GM23338 (cell line): ENCODE measurements at regions not wholly inside any gene's neighbourhood (a gene's known extent, or its start where the extent isn't known, plus 50 kb on each side); places are given as distances from the start of the nearest gene placed in this dataset.

Source experiments
- ATAC-seq: fragments of 200-7000 bp; cut with Tn5 transposase; 3 replicates; pipeline ENCODE4 v1.9.1; 2020
- DNase-seq: peaks from one replicate; pipeline ENCODE4 v3.0.0-alpha.2; 2015; ENCODE audit warnings: low spot score
- H2AFZ ChIP-seq: fragments of 200-600 bp; sonication (generic); 2 replicates; pipeline ENCODE4 v1.8.0; 2016; ENCODE audit warnings: antibody characterized with exemption, mild to moderate bottlenecking, moderate library complexity
- H3F3A ChIP-seq: fragments of 200-600 bp; sonication (generic); replicated peaks from 2 replicates; pipeline ENCODE4 v1.8.0; 2017; ENCODE audit warnings: antibody characterized with exemption, mixed run types, low read depth
- H3K27ac ChIP-seq: fragments of 200-600 bp; sonication (generic); 2 replicates; pipeline ENCODE4 v1.6.1; 2016; ENCODE audit warnings: low read depth
- H3K27me3 ChIP-seq: fragments of 200-600 bp; sonication (generic); 2 replicates; pipeline ENCODE4 v1.8.0; 2016; ENCODE audit warnings: mild to moderate bottlenecking, mixed run types, moderate library complexity; ENCODE audit not compliant: insufficient read depth
- H3K36me3 ChIP-seq: fragments of 200-600 bp; sonication (generic); 2 replicates; pipeline ENCODE4 v1.8.0; 2016; ENCODE audit warnings: mild to moderate bottlenecking; ENCODE audit not compliant: insufficient read depth
- H3K4me1 ChIP-seq: fragments of 200-600 bp; sonication (generic); 2 replicates; pipeline ENCODE4 v1.8.0; 2016; ENCODE audit warnings: mild to moderate bottlenecking, moderate library complexity; ENCODE audit not compliant: insufficient read depth
- H3K4me2 ChIP-seq: fragments of 200-600 bp; sonication (generic); 2 replicates; pipeline ENCODE4 v1.7.1; 2017; ENCODE audit warnings: mixed run types
- H3K4me3 ChIP-seq: fragments of 200-600 bp; sonication (generic); 2 replicates; pipeline ENCODE4 v1.6.1; 2016; ENCODE audit warnings: mixed run types
- H3K79me2 ChIP-seq: fragments of 200-600 bp; sonication (generic); replicated peaks from 2 replicates; pipeline ENCODE4 v1.8.0; 2017; ENCODE audit warnings: mild to moderate bottlenecking; ENCODE audit not compliant: insufficient read depth
- H3K9me2 ChIP-seq: fragments of 200-600 bp; sonication (generic); 2 replicates; pipeline ENCODE4 v1.8.0; 2017; ENCODE audit not compliant: insufficient read depth
- H4K20me1 ChIP-seq: fragments of 200-600 bp; sonication (generic); replicated peaks from 2 replicates; pipeline ENCODE4 v1.8.0; 2017; ENCODE audit warnings: mild to moderate bottlenecking; ENCODE audit not compliant: insufficient read depth
- H3K27ac Mint-ChIP-seq: 2 replicates; pipeline ENCODE4 v1.8.0; 2020; ENCODE audit warnings: inconsistent platforms, mild to moderate bottlenecking, moderate library complexity, mixed read lengths
- H3K27me3 Mint-ChIP-seq: 3 replicates; pipeline ENCODE4 v1.8.0; 2022; ENCODE audit warnings: low read depth, mild to moderate bottlenecking, moderate library complexity, mixed read lengths, inconsistent platforms; ENCODE audit not compliant: insufficient read depth, poor library complexity
- H3K36me3 Mint-ChIP-seq: 3 replicates; pipeline ENCODE4 v1.8.0; 2021; ENCODE audit warnings: low read depth, mild to moderate bottlenecking, inconsistent platforms, moderate library complexity, mixed read lengths
- H3K4me1 Mint-ChIP-seq: 3 replicates; pipeline ENCODE4 v1.8.0; 2020; ENCODE audit warnings: mild to moderate bottlenecking, inconsistent platforms, mixed read lengths
- H3K4me3 Mint-ChIP-seq: 3 replicates; pipeline ENCODE4 v1.8.0; 2021; ENCODE audit warnings: moderate library complexity, mild to moderate bottlenecking, inconsistent platforms, mixed read lengths
- H3K9me3 Mint-ChIP-seq: 3 replicates; pipeline ENCODE4 v1.8.0; 2020; ENCODE audit warnings: moderate library complexity, mild to moderate bottlenecking, inconsistent platforms, mixed read lengths
- EZH2 ChIP-seq: fragments of 200-600 bp; sonication (generic); IDR thresholded peaks from one replicate; pipeline ENCODE4 v1.8.0; 2017; ENCODE audit warnings: antibody characterized with exemption, mild to moderate bottlenecking, low read depth; ENCODE audit not compliant: unreplicated experiment
- EZH2phosphoT487 ChIP-seq: fragments of 200-600 bp; sonication (generic); IDR thresholded peaks from one replicate; pipeline ENCODE4 v1.8.1; 2018; ENCODE audit warnings: antibody characterized with exemption; ENCODE audit not compliant: unreplicated experiment
- JUNB ChIP-seq: IDR thresholded peaks from one replicate; pipeline ENCODE4 v1.6.1; 2016; ENCODE audit warnings: antibody characterized with exemption; ENCODE audit not compliant: unreplicated experiment
- NANOG ChIP-seq: IDR thresholded peaks from 2 replicates; pipeline ENCODE4 v1.6.1; 2016; ENCODE audit warnings: antibody characterized with exemption, borderline replicate concordance
- STAT1 ChIP-seq: IDR thresholded peaks from one replicate; pipeline ENCODE4 v1.6.1; 2016; ENCODE audit warnings: antibody characterized with exemption; ENCODE audit not compliant: unreplicated experiment
- ZNF114 ChIP-seq: fragments of 250-450 bp; sonication (Bioruptor Pico); IDR thresholded peaks from 2 replicates; pipeline ENCODE4 v1.5.0; 2020; ENCODE audit warnings: mild to moderate bottlenecking, moderate library complexity
- ZNF331 ChIP-seq: fragments of 250-450 bp; sonication (Bioruptor Pico); IDR thresholded peaks from 2 replicates; pipeline ENCODE4 v1.5.0; 2020; ENCODE audit warnings: low read depth, mild to moderate bottlenecking, moderate library complexity
- TF ChIP-seq, protein P1 (sequence below): IDR thresholded peaks from one replicate; pipeline ENCODE4 v1.6.1; 2018; ENCODE audit warnings: antibody characterized with exemption; ENCODE audit not compliant: unreplicated experiment
- TF ChIP-seq, protein P2 (sequence below), 2 experiments: fragments of 200-600 bp in 1 of 2; sonication (generic) in 1 of 2; conservative IDR thresholded peaks; 2 replicates each; pipeline versions ENCODE4 v1.5.1 to v1.6.1; 2016 to 2017; ENCODE audit warnings: antibody characterized with exemption in 2 of 2, low read depth in 2 of 2, mild to moderate bottlenecking in 2 of 2, moderate library complexity in 1 of 2
- TF ChIP-seq, protein P3 (sequence below): fragments of 250-450 bp; sonication (Bioruptor Pico); IDR thresholded peaks from 2 replicates; pipeline ENCODE4 v1.5.0; 2020; ENCODE audit warnings: mild to moderate bottlenecking, moderate library complexity

DNA sequence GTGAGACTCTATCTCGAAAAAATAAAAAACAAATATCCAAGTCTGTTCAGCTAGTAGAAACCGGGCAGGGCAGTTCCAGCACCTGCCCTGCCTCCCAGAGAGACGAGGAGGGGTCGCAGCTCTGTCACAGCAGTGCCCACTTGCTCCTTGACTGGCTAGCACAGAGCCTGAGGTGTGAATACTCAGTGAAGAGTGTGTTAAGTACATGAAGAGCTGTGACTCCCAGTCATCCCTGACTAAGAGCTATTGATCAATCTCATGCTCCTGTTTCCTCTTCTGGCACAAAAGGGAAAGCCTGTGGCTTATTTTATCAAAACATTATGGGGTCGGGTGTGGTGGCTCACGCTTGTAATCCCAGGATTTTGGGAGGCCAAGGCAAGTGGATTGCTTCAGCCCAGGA is 83.0 kb upstream of the FZD7 start:
- Histone ChIP-seq H3K4me1 (peaks cover 59% of the 10 kb centered on the region), H3K4me2 (no peak overlapping the region), H3K9me2 (no peaks in the 10 kb centered on the region), H3K4me3 (no peak overlapping the region), H3K36me3 (no peaks in the 10 kb centered on the region), H3K27ac (peak overlapping the region; percentile 94), H3F3A (peaks cover 5% of the 10 kb centered on the region; the same call in 1 of the 2 replicates), H2AFZ (no peak overlapping the region), H3K79me2 (peaks cover 16% of the 10 kb centered on the region), H4K20me1 (no peaks in the 10 kb centered on the region), H3K27me3 (no peaks in the 10 kb centered on the region)
- ATAC-seq (no peak), DNase-seq (no peak)
- Mint-ChIP-seq H3K27ac (peak overlapping the region; percentile 36; the same call in 1 of the 2 replicates), H3K4me3 (no peak overlapping the region), H3K36me3 (peaks cover 13% of the 10 kb centered on the region; the same call in 2 of the 3 replicates), H3K9me3 (no peaks in the 10 kb centered on the region; the same call in 1 of the 3 replicates), H3K27me3 (no peaks in the 10 kb centered on the region), H3K4me1 (peaks cover 43% of the 10 kb centered on the region)
- TF ChIP-seq, protein P1, sequence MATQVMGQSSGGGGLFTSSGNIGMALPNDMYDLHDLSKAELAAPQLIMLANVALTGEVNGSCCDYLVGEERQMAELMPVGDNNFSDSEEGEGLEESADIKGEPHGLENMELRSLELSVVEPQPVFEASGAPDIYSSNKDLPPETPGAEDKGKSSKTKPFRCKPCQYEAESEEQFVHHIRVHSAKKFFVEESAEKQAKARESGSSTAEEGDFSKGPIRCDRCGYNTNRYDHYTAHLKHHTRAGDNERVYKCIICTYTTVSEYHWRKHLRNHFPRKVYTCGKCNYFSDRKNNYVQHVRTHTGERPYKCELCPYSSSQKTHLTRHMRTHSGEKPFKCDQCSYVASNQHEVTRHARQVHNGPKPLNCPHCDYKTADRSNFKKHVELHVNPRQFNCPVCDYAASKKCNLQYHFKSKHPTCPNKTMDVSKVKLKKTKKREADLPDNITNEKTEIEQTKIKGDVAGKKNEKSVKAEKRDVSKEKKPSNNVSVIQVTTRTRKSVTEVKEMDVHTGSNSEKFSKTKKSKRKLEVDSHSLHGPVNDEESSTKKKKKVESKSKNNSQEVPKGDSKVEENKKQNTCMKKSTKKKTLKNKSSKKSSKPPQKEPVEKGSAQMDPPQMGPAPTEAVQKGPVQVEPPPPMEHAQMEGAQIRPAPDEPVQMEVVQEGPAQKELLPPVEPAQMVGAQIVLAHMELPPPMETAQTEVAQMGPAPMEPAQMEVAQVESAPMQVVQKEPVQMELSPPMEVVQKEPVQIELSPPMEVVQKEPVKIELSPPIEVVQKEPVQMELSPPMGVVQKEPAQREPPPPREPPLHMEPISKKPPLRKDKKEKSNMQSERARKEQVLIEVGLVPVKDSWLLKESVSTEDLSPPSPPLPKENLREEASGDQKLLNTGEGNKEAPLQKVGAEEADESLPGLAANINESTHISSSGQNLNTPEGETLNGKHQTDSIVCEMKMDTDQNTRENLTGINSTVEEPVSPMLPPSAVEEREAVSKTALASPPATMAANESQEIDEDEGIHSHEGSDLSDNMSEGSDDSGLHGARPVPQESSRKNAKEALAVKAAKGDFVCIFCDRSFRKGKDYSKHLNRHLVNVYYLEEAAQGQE, result no peak
- no peak for TF ChIP-seq NANOG
- TF ChIP-seq, protein P2, sequence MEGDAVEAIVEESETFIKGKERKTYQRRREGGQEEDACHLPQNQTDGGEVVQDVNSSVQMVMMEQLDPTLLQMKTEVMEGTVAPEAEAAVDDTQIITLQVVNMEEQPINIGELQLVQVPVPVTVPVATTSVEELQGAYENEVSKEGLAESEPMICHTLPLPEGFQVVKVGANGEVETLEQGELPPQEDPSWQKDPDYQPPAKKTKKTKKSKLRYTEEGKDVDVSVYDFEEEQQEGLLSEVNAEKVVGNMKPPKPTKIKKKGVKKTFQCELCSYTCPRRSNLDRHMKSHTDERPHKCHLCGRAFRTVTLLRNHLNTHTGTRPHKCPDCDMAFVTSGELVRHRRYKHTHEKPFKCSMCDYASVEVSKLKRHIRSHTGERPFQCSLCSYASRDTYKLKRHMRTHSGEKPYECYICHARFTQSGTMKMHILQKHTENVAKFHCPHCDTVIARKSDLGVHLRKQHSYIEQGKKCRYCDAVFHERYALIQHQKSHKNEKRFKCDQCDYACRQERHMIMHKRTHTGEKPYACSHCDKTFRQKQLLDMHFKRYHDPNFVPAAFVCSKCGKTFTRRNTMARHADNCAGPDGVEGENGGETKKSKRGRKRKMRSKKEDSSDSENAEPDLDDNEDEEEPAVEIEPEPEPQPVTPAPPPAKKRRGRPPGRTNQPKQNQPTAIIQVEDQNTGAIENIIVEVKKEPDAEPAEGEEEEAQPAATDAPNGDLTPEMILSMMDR (conservative IDR thresholded peaks at IDR 0.05; ENCODE audit: low read depth in 2 of 2), result no peak
- no peak for TF ChIP-seq JUNB

DNA sequence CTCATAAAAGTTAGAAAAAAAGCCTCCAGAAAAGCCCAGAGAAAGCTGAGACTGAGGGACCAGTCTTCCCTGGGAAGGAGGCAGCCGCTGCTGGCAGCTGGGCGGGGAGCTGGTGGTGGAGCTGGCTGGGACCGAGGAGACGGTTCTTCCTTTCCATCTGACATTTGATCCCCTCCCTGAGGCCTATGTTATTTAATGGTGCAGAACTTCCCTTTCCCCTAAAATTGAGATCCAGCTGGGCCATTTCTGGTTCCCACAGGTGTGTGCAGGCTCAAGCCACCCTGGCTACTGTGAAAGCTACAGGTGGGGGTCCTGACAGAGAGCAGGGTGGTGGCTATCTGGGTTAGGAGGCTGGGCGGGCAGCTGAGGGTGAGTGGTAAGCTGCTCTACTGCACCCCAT is 81.5 kb upstream of the FZD7 start:
- no peak overlapping the region for H3K4me3 Mint-ChIP-seq
- Histone ChIP-seq H3K9me2 (no peaks in the 10 kb centered on the region), H3K27me3 (no peaks in the 10 kb centered on the region), H3K36me3 (no peaks in the 10 kb centered on the region), H3K79me2 (peaks cover 15% of the 10 kb centered on the region), H2AFZ (no peak overlapping the region), H3K4me2 (peak overlapping the region; percentile 53; the same call in 1 of the 2 replicates), H4K20me1 (no peaks in the 10 kb centered on the region), H3K4me3 (no peak overlapping the region), H3K27ac (0 out of 2 replicates have a peak overlapping the region, but pooled peaks have one; percentile 16), H3F3A (peaks cover 5% of the 10 kb centered on the region; the same call in 1 of the 2 replicates), H3K4me1 (peaks cover 47% of the 10 kb centered on the region)
- H3K27ac Mint-ChIP-seq, result no peak overlapping the region
- no peaks in the 10 kb centered on the region; the same call in 1 of the 3 replicates for H3K9me3 Mint-ChIP-seq
- peaks cover 8% of the 10 kb centered on the region; the same call in 2 of the 3 replicates for H3K36me3 Mint-ChIP-seq
- H3K4me1 Mint-ChIP-seq, result peaks cover 46% of the 10 kb centered on the region
- ATAC-seq (peak; percentile 68), DNase-seq (peak; percentile 71)
- peaks cover 2% of the 10 kb centered on the region for H3K27me3 Mint-ChIP-seq
- TF ChIP-seq, protein P3, sequence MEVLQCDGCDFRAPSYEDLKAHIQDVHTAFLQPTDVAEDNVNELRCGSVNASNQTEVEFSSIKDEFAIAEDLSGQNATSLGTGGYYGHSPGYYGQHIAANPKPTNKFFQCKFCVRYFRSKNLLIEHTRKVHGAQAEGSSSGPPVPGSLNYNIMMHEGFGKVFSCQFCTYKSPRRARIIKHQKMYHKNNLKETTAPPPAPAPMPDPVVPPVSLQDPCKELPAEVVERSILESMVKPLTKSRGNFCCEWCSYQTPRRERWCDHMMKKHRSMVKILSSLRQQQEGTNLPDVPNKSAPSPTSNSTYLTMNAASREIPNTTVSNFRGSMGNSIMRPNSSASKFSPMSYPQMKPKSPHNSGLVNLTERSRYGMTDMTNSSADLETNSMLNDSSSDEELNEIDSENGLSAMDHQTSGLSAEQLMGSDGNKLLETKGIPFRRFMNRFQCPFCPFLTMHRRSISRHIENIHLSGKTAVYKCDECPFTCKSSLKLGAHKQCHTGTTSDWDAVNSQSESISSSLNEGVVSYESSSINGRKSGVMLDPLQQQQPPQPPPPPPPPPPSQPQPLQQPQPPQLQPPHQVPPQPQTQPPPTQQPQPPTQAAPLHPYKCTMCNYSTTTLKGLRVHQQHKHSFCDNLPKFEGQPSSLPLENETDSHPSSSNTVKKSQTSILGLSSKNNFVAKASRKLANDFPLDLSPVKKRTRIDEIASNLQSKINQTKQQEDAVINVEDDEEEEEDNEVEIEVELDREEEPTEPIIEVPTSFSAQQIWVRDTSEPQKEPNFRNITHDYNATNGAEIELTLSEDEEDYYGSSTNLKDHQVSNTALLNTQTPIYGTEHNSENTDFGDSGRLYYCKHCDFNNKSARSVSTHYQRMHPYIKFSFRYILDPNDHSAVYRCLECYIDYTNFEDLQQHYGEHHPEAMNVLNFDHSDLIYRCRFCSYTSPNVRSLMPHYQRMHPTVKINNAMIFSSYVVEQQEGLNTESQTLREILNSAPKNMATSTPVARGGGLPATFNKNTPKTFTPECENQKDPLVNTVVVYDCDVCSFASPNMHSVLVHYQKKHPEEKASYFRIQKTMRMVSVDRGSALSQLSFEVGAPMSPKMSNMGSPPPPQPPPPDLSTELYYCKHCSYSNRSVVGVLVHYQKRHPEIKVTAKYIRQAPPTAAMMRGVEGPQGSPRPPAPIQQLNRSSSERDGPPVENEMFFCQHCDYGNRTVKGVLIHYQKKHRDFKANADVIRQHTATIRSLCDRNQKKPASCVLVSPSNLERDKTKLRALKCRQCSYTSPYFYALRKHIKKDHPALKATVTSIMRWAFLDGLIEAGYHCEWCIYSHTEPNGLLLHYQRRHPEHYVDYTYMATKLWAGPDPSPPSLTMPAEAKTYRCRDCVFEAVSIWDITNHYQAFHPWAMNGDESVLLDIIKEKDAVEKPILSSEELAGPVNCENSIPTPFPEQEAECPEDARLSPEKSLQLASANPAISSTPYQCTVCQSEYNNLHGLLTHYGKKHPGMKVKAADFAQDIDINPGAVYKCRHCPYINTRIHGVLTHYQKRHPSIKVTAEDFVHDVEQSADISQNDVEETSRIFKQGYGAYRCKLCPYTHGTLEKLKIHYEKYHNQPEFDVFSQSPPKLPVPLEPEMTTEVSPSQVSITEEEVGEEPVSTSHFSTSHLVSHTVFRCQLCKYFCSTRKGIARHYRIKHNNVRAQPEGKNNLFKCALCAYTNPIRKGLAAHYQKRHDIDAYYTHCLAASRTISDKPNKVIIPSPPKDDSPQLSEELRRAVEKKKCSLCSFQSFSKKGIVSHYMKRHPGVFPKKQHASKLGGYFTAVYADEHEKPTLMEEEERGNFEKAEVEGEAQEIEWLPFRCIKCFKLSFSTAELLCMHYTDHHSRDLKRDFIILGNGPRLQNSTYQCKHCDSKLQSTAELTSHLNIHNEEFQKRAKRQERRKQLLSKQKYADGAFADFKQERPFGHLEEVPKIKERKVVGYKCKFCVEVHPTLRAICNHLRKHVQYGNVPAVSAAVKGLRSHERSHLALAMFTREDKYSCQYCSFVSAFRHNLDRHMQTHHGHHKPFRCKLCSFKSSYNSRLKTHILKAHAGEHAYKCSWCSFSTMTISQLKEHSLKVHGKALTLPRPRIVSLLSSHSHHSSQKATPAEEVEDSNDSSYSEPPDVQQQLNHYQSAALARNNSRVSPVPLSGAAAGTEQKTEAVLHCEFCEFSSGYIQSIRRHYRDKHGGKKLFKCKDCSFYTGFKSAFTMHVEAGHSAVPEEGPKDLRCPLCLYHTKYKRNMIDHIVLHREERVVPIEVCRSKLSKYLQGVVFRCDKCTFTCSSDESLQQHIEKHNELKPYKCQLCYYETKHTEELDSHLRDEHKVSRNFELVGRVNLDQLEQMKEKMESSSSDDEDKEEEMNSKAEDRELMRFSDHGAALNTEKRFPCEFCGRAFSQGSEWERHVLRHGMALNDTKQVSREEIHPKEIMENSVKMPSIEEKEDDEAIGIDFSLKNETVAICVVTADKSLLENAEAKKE (CRISPR knock-in tag), result no peak; the same call in 1 of the 2 replicates
- no peak for TF ChIP-seq JUNB
- TF ChIP-seq ZNF331, result no peak
- no peak for TF ChIP-seq NANOG
- TF ChIP-seq STAT1, result no peak
- TF ChIP-seq EZH2phosphoT487, result no peak
- no peak for TF ChIP-seq EZH2
- TF ChIP-seq ZNF114 (CRISPR knock-in tag), result no peak
